Fibroblast of lung (primary cell): ENCODE measurements at regions not wholly inside any gene's neighbourhood (a gene's known extent, or its start where the extent isn't known, plus 50 kb on each side); places are given as distances from the start of the nearest gene placed in this dataset.

Experiments
- DNase-seq, 2 donors: peaks; one replicate each; pipeline versions ENCODE4 v3.0.0 to v3.0.0-alpha.2; 2010; ENCODE audit warnings: low read depth in 2 of 2
- H2AFZ ChIP-seq: 2 replicates; pipeline ENCODE4 v1.5.1; 2012; ENCODE audit warnings: low read length, control low read depth, inconsistent platforms
- H3K27ac ChIP-seq: 2 replicates; pipeline ENCODE4 v1.5.1; 2011; ENCODE audit warnings: low read length, control low read depth; ENCODE audit not compliant: insufficient read depth
- H3K27me3 ChIP-seq: 2 replicates; pipeline ENCODE4 v1.5.1; 2011; ENCODE audit warnings: mild to moderate bottlenecking, low read length; ENCODE audit not compliant: control insufficient read depth, insufficient read depth
- H3K36me3 ChIP-seq: 2 replicates; pipeline ENCODE4 v1.5.1; 2011; ENCODE audit warnings: low read length; ENCODE audit not compliant: control insufficient read depth, insufficient read depth
- H3K4me1 ChIP-seq: 2 replicates; pipeline ENCODE4 v1.5.1; 2011; ENCODE audit warnings: low read length; ENCODE audit not compliant: control insufficient read depth, insufficient read depth; ENCODE audit errors: extremely low read depth
- H3K4me2 ChIP-seq: 2 replicates; pipeline ENCODE4 v1.5.1; 2011; ENCODE audit warnings: low read length, control low read depth; ENCODE audit not compliant: insufficient read depth; ENCODE audit errors: extremely low read depth
- H3K4me3 ChIP-seq, 4 experiments: fragments of 200-600 bp in 1 of 4; sonication (generic) in 1 of 4; replicated peaks in 1 of 4; 2 replicates each; pipeline ENCODE4 v1.5.1; 2011 to 2016; ENCODE audit warnings: low read length in 4 of 4, low read depth in 3 of 4, mild to moderate bottlenecking in 3 of 4, control low read depth in 2 of 4, inconsistent platforms in 1 of 4, mixed read lengths in 1 of 4; ENCODE audit not compliant: insufficient read depth in 1 of 4; ENCODE audit errors: control extremely low read depth in 1 of 4
- H3K79me2 ChIP-seq: 2 replicates; pipeline ENCODE4 v1.5.1; 2012; ENCODE audit warnings: mild to moderate bottlenecking, low read length, inconsistent platforms; ENCODE audit not compliant: control insufficient read depth, insufficient read depth
- H3K9ac ChIP-seq: 2 replicates; pipeline ENCODE4 v1.5.1; 2011; ENCODE audit warnings: mild to moderate bottlenecking, low read length, control low read depth; ENCODE audit not compliant: insufficient read depth
- H3K9me3 ChIP-seq: 2 replicates; pipeline ENCODE4 v1.5.1; 2012; ENCODE audit warnings: low read depth, low read length; ENCODE audit not compliant: control insufficient read depth, insufficient read depth
- H4K20me1 ChIP-seq: 2 replicates; pipeline ENCODE4 v1.5.1; 2011; ENCODE audit warnings: low read length; ENCODE audit not compliant: control insufficient read depth, insufficient read depth; ENCODE audit errors: extremely low read depth
- CTCF ChIP-seq, 2 donors: IDR thresholded peaks in 1 of 2; conservative IDR thresholded peaks in 1 of 2; 1 replicate in 1 of 2; 2 replicates in 1 of 2; pipeline ENCODE4 v1.5.1; 2011 to 2012; ENCODE audit warnings: low read length in 2 of 2, control low read depth in 1 of 2, inconsistent platforms in 1 of 2, low read depth in 1 of 2, mild to moderate bottlenecking in 1 of 2
- EZH2 ChIP-seq: IDR thresholded peaks from 2 replicates; pipeline ENCODE4 v1.5.1; 2012; ENCODE audit warnings: low read length, control low read depth, mild to moderate bottlenecking; ENCODE audit errors: missing control alignments

GRCh38 chr12:28955931-28956330, 193.1 kb upstream of the FAR2 start:
- Histone ChIP-seq H3K79me2 (no peaks in the 10 kb centered on the region), H3K27ac (no peak overlapping the region), H3K9me3 (no peaks in the 10 kb centered on the region), H4K20me1 (no peaks in the 10 kb centered on the region), H3K4me2 (no peak overlapping the region), H3K27me3 (no peaks in the 10 kb centered on the region), H3K9ac (no peak overlapping the region), H3K4me3 (no peak overlapping the region), H2AFZ (no peak overlapping the region), H3K36me3 (no peaks in the 10 kb centered on the region), H3K4me1 (peaks cover 2% of the 10 kb centered on the region)
- DNase-seq = no peak
- TF ChIP-seq EZH2 (no peak), CTCF (conservative IDR thresholded peaks at IDR 0.05 in 1 of 2, IDR thresholded peaks at IDR 0.05 in 1 of 2; ENCODE audit: low read depth in 1 of 2, low read length in 2 of 2) (no peak)

GRCh38 chr12:28958553-28959195, 190.4 kb upstream of the FAR2 start:
- Histone ChIP-seq H3K4me1 (peaks cover 2% of the 10 kb centered on the region), H2AFZ (no peak overlapping the region), H3K4me3 (no peak overlapping the region), H3K27me3 (no peaks in the 10 kb centered on the region), H3K4me2 (no peak overlapping the region), H4K20me1 (no peaks in the 10 kb centered on the region), H3K9ac (no peak overlapping the region), H3K36me3 (no peaks in the 10 kb centered on the region), H3K79me2 (no peaks in the 10 kb centered on the region), H3K9me3 (no peaks in the 10 kb centered on the region), H3K27ac (no peak overlapping the region)
- TF ChIP-seq CTCF (conservative IDR thresholded peaks at IDR 0.05 in 1 of 2, IDR thresholded peaks at IDR 0.05 in 1 of 2; ENCODE audit: low read depth in 1 of 2, low read length in 2 of 2) (no peak), EZH2 (no peak)
- DNase-seq = peak; percentile 79 to 81

GRCh38 chr12:28961948-28962384, 187.1 kb upstream of the FAR2 start:
- H3K27ac ChIP-seq = no peak overlapping the region

More at GRCh38 chr12:28961948-28962384, 187.1 kb upstream of the FAR2 start:
- no peaks in the 10 kb centered on the region for H3K79me2 ChIP-seq
- H3K36me3 ChIP-seq = no peaks in the 10 kb centered on the region
- TF ChIP-seq CTCF (conservative IDR thresholded peaks at IDR 0.05 in 1 of 2, IDR thresholded peaks at IDR 0.05 in 1 of 2; ENCODE audit: low read depth in 1 of 2, low read length in 2 of 2) = no peak
- no peak for TF ChIP-seq EZH2
- H2AFZ ChIP-seq = no peak overlapping the region
- no peak overlapping the region for H3K4me3 ChIP-seq
- no peaks in the 10 kb centered on the region for H3K9me3 ChIP-seq
- no peak overlapping the region for H3K9ac ChIP-seq
- H3K4me1 ChIP-seq = no peaks in the 10 kb centered on the region
- no peak overlapping the region for H3K4me2 ChIP-seq
- DNase-seq = peak in 1 of 2 donors; percentile 51
- H4K20me1 ChIP-seq = no peaks in the 10 kb centered on the region
- no peaks in the 10 kb centered on the region for H3K27me3 ChIP-seq
